Endothelial cell of umbilical vein (primary cell): ENCODE measurements at regions not wholly inside any gene's neighbourhood (a gene's known extent, or its start where the extent isn't known, plus 50 kb on each side); places are given as distances from the start of the nearest gene placed in this dataset.

Source experiments
- BruUV-seq: library from RNA; stranded (reverse); fragments of 400-500 nt; replicated peaks from 2 replicates; lab custom pipeline; 2021; lab: Mats Ljungman, UMichigan
- CTCF ChIA-PET: fragments of 300-600, 350-600 bp; sonication (Branson Sonifier 250); formaldehyde crosslinking; loops from one replicate; lab custom pipeline; 2021; ENCODE audit warnings: antibody characterized with exemption, inconsistent platforms; lab: Charles Lee
- POLR2A ChIA-PET: fragments of 300-600, 350-600 bp; sonication (Branson Sonifier 250); formaldehyde crosslinking; loops from one replicate; lab custom pipeline; 2021; ENCODE audit warnings: antibody characterized with exemption, inconsistent platforms; lab: Charles Lee
- DNase-seq: peaks from one replicate; pipeline ENCODE4 v3.0.0-alpha.2; 2011; ENCODE audit warnings: low read depth, low spot score
- FAIRE-seq: peaks from 2 replicates; lab custom pipeline; 2011; peaks lifted over from hg19 to GRCh38; lab: Jason Lieb, UNC
- H2AFZ ChIP-seq: 2 replicates; pipeline ENCODE4 v1.6.0; 2012; ENCODE audit warnings: low read depth, low read length, control low read depth, inconsistent platforms
- H3K27ac ChIP-seq: 2 replicates; pipeline ENCODE4 v1.5.1; 2011; ENCODE audit warnings: low read depth, mild to moderate bottlenecking, control low read depth, low read length, moderate library complexity; ENCODE audit not compliant: insufficient read depth
- H3K27me3 ChIP-seq, 2 experiments: 2 replicates each; pipeline versions ENCODE4 v1.6.0 to v1.6.1; 2011; ENCODE audit warnings: low read length in 2 of 2, mixed read lengths in 1 of 2; ENCODE audit not compliant: control insufficient read depth in 2 of 2, insufficient read depth in 2 of 2
- H3K36me3 ChIP-seq, 2 experiments: 2 replicates in 1 of 2; 3 replicates in 1 of 2; pipeline ENCODE4 v1.5.1; 2011; ENCODE audit warnings: low read length in 2 of 2, mild to moderate bottlenecking in 1 of 2, moderate library complexity in 1 of 2; ENCODE audit not compliant: control insufficient read depth in 2 of 2, insufficient read depth in 2 of 2; ENCODE audit errors: extremely low read depth in 1 of 2
- H3K4me1 ChIP-seq: 3 replicates; pipeline ENCODE4 v1.5.1; 2011; ENCODE audit warnings: mild to moderate bottlenecking, low read length; ENCODE audit not compliant: control insufficient read depth, insufficient read depth; ENCODE audit errors: extremely low read depth
- H3K4me2 ChIP-seq: 2 replicates; pipeline ENCODE4 v1.6.1; 2011; ENCODE audit warnings: low read length, control low read depth, mixed read lengths; ENCODE audit not compliant: insufficient read depth
- H3K4me3 ChIP-seq, 3 experiments: fragments of 200-600 bp in 1 of 3; sonication (generic), shearing (Covaris generic) in 1 of 3; replicated peaks in 1 of 3; 2 replicates each; pipeline ENCODE4 v1.5.1; 2011 to 2016; ENCODE audit warnings: control low read depth in 3 of 3, low read length in 3 of 3, mild to moderate bottlenecking in 2 of 3, inconsistent platforms in 1 of 3, low read depth in 1 of 3, moderate library complexity in 1 of 3; ENCODE audit not compliant: insufficient read depth in 1 of 3
- H3K79me2 ChIP-seq: 2 replicates; pipeline ENCODE4 v1.6.0; 2012; ENCODE audit warnings: low read length, inconsistent platforms; ENCODE audit not compliant: control insufficient read depth, insufficient read depth
- H3K9ac ChIP-seq: replicated peaks from 2 replicates; pipeline ENCODE3; 2011; ENCODE audit warnings: low read length, control low read depth; ENCODE audit not compliant: insufficient read depth; ENCODE audit errors: extremely low read depth
- H3K9me1 ChIP-seq: replicated peaks from 3 replicates; pipeline ENCODE4 v1.6.0; 2011; ENCODE audit warnings: mild to moderate bottlenecking, low read length; ENCODE audit not compliant: control insufficient read depth, insufficient read depth; ENCODE audit errors: extremely low read depth
- H3K9me3 ChIP-seq: replicated peaks from 2 replicates; pipeline ENCODE4 v1.5.1; 2012; ENCODE audit warnings: low read length, inconsistent platforms; ENCODE audit not compliant: control insufficient read depth, insufficient read depth
- H4K20me1 ChIP-seq: replicated peaks from 2 replicates; pipeline ENCODE3; 2011; ENCODE audit warnings: mild to moderate bottlenecking, low read length; ENCODE audit not compliant: control insufficient read depth, insufficient read depth; ENCODE audit errors: extremely low read depth
- EZH2 ChIP-seq: IDR thresholded peaks from 2 replicates; pipeline ENCODE4 v1.6.1; 2012; ENCODE audit warnings: borderline replicate concordance, low read depth, mild to moderate bottlenecking, moderate library complexity, low read length, inconsistent platforms; ENCODE audit not compliant: severe bottlenecking
- FOS ChIP-seq: IDR thresholded peaks from 2 replicates; pipeline ENCODE4 v1.6.1; 2011; ENCODE audit warnings: mild to moderate bottlenecking, low read length, moderate library complexity, borderline replicate concordance; ENCODE audit not compliant: insufficient read depth
- GATA2 ChIP-seq: IDR thresholded peaks from 2 replicates; pipeline ENCODE4 v1.7.0; 2011; ENCODE audit warnings: low read depth, mild to moderate bottlenecking, moderate library complexity, mixed read lengths, low read length; ENCODE audit not compliant: insufficient read length, insufficient read depth
- JUN ChIP-seq: IDR thresholded peaks from 2 replicates; pipeline ENCODE4 v1.6.1; 2011; ENCODE audit warnings: borderline replicate concordance, low read depth; ENCODE audit not compliant: insufficient read length, insufficient read depth
- MYC ChIP-seq: IDR thresholded peaks from one replicate; pipeline ENCODE4 v1.6.1; 2011; ENCODE audit warnings: mild to moderate bottlenecking, low read depth, low read length
- POLR2A ChIP-seq: IDR thresholded peaks from 2 replicates; pipeline ENCODE4 v1.6.1; 2012; ENCODE audit warnings: low read depth, mild to moderate bottlenecking, control low read depth, low read length
- POLR2AphosphoS5 ChIP-seq: IDR thresholded peaks from 2 replicates; pipeline ENCODE4 v1.6.1; 2012; ENCODE audit warnings: low read depth, mild to moderate bottlenecking, control low read depth, low read length, moderate library complexity; ENCODE audit not compliant: insufficient read depth
- dilution Hi-C: fragments of 300-500 bp; cut with MboI; formaldehyde crosslinking; loops from one replicate; pipeline ENCODE4 v1.15.0; 2019; ENCODE audit warnings: low sequenced_read_pairs; ENCODE audit not compliant: extremely low pct_ligation_motif_present
- intact Hi-C: fragments of 100-400 bp; cut with micrococcal nuclease; formaldehyde crosslinking; loops from one replicate; pipeline ENCODE4 v1.10.0; 2022
- TF ChIP-seq, protein P1 (sequence below), 2 donors: IDR thresholded peaks; 1 replicate in 1 of 2; 2 replicates in 1 of 2; pipeline ENCODE4 v1.5.1; 2011; ENCODE audit warnings: low read length in 2 of 2, mild to moderate bottlenecking in 2 of 2, moderate library complexity in 2 of 2, control low read depth in 1 of 2, inconsistent platforms in 1 of 2, low read depth in 1 of 2; ENCODE audit not compliant: insufficient read depth in 1 of 2; ENCODE audit errors: extremely low read depth in 1 of 2
- TF ChIP-seq, protein P2 (sequence below): IDR thresholded peaks from 2 replicates; pipeline ENCODE4 v1.6.1; 2011; ENCODE audit not compliant: insufficient read depth, insufficient read length

DNA sequence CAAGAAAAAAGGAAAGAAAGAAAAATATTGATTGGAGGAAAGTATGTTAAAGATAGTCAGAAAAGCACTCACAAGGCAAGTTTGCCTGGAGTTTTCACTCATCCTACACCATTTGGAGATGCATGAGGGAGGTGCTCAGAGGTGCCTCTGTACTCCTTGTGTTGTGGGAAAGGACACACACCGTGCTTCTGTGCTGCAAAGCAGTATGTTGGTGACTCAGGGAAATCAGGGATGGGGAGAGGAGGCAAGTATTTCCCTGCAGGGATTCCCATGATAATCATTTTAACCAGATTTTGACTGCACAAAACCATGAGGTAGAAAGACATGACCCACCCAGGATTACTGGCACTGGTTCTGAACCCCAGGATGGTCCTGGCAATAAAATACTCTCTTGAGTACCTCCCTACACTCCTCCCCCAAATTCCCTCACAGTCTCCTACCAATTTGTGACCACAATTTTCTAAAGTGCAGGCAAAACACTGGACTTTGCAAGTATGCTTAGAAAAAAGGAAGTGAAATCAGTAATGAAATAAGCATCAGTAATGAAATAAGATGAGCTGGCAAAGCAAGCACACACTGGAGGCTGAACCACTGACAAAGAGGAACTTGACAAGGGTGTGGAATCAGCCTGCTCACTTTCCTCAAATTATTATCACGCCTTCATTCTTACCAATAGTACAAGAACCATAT lies 155.5 kb upstream of the ACVR2A start:
- Histone ChIP-seq H3K9me1 (no peaks in the 10 kb centered on the region), H4K20me1 (no peaks in the 10 kb centered on the region), H3K9me3 (no peaks in the 10 kb centered on the region), H3K9ac (no peak overlapping the region), H3K36me3 (no peaks in the 10 kb centered on the region), H3K79me2 (no peaks in the 10 kb centered on the region), H3K27me3 (no peaks in the 10 kb centered on the region), H2AFZ (no peak overlapping the region), H3K4me3 (no peak overlapping the region), H3K4me2 (no peak overlapping the region), H3K27ac (no peak overlapping the region), H3K4me1 (no peaks in the 10 kb centered on the region)
- TF ChIP-seq GATA2 (no peak), POLR2AphosphoS5 (no peak), JUN (no peak), MYC (no peak)
- TF ChIP-seq, protein P1, sequence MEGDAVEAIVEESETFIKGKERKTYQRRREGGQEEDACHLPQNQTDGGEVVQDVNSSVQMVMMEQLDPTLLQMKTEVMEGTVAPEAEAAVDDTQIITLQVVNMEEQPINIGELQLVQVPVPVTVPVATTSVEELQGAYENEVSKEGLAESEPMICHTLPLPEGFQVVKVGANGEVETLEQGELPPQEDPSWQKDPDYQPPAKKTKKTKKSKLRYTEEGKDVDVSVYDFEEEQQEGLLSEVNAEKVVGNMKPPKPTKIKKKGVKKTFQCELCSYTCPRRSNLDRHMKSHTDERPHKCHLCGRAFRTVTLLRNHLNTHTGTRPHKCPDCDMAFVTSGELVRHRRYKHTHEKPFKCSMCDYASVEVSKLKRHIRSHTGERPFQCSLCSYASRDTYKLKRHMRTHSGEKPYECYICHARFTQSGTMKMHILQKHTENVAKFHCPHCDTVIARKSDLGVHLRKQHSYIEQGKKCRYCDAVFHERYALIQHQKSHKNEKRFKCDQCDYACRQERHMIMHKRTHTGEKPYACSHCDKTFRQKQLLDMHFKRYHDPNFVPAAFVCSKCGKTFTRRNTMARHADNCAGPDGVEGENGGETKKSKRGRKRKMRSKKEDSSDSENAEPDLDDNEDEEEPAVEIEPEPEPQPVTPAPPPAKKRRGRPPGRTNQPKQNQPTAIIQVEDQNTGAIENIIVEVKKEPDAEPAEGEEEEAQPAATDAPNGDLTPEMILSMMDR (IDR thresholded peaks at IDR 0.05; ENCODE audit: extremely low read depth in 1 of 2, insufficient read depth in 1 of 2, low read depth in 1 of 2, low read length in 2 of 2) = no peak
- CTCF ChIA-PET = no interaction called here
- no peak for FAIRE-seq
- dilution Hi-C loops (no loop called here), intact Hi-C loops (no loop called here)
- POLR2A ChIA-PET = no interaction called here
- no TSS peak for BruUV-seq
- no peak for DNase-seq

DNA sequence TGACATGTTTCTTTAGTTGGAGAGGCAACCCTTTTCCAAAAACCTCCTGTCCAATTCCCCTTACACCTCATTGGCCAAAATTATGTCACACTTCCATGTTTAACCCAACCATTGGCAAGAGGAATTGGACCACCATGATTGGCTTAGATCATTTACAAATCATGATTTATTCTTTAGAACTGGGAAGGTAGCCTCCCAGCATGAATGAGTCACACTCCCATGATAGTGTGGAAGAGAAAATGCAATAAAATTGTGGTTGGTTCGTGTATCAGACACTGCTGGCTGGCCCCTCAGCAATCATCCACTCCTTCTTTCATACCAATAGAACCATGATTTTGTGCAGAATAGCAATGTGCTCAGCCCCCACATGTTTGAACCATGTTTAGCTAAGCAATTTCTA lies 156.6 kb upstream of the ACVR2A start:
- Histone ChIP-seq H3K9me3 (no peaks in the 10 kb centered on the region), H4K20me1 (no peaks in the 10 kb centered on the region), H2AFZ (no peak overlapping the region), H3K9ac (no peak overlapping the region), H3K36me3 (no peaks in the 10 kb centered on the region), H3K9me1 (no peaks in the 10 kb centered on the region), H3K79me2 (no peaks in the 10 kb centered on the region), H3K4me1 (no peaks in the 10 kb centered on the region), H3K4me2 (no peak overlapping the region), H3K27me3 (no peaks in the 10 kb centered on the region), H3K4me3 (no peak overlapping the region), H3K27ac (no peak overlapping the region)
- ChIA-PET CTCF (no interaction called here), POLR2A (no interaction called here)
- no TSS peak for BruUV-seq
- DNase-seq (no peak), FAIRE-seq (no peak)
- TF ChIP-seq EZH2 (no peak), POLR2AphosphoS5 (no peak), GATA2 (no peak), JUN (no peak), FOS (no peak), MYC (no peak), POLR2A (no peak)
- TF ChIP-seq, protein P1 (IDR thresholded peaks at IDR 0.05; ENCODE audit: extremely low read depth in 1 of 2, insufficient read depth in 1 of 2, low read depth in 1 of 2, low read length in 2 of 2) = no peak
- TF ChIP-seq, protein P2, sequence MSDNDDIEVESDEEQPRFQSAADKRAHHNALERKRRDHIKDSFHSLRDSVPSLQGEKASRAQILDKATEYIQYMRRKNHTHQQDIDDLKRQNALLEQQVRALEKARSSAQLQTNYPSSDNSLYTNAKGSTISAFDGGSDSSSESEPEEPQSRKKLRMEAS = no peak
- dilution Hi-C loops = no loop called here
- intact Hi-C loops = no loop called here
